OCI-LY3 (cell line): ENCODE measurements at regions not wholly inside any gene's neighbourhood (a gene's known extent, or its start where the extent isn't known, plus 50 kb on each side); places are given as distances from the start of the nearest gene placed in this dataset.

Source experiments
- H2AFZ ChIP-seq: fragments of 200-600, 300-600 bp; shearing (Covaris generic); 2 replicates; pipeline ENCODE4 v1.6.0; 2014; ENCODE audit warnings: antibody characterized with exemption, low read depth, low read length
- H3K27ac ChIP-seq: fragments of 200-600, 300-600 bp; sonication (generic); 2 replicates; pipeline ENCODE4 v1.5.1; 2014; ENCODE audit warnings: mild to moderate bottlenecking, low read length, moderate library complexity, mixed read lengths
- H3K27me3 ChIP-seq: fragments of 200-600, 300-600 bp; sonication (generic); 2 replicates; pipeline ENCODE4 v1.6.1; 2014; ENCODE audit warnings: low read depth, low read length, mixed read lengths
- H3K36me3 ChIP-seq: fragments of 200-600, 300-600 bp; sonication (generic); replicated peaks from 2 replicates; pipeline ENCODE3; 2014; ENCODE audit warnings: low read depth, low read length, mixed read lengths
- H3K4me1 ChIP-seq: fragments of 300-600, 200-600 bp; sonication (generic); 2 replicates; pipeline ENCODE4 v1.6.1; 2014; ENCODE audit warnings: low read length, mixed read lengths
- H3K4me2 ChIP-seq: fragments of 200-600, 300-600 bp; sonication (generic); 2 replicates; pipeline ENCODE4 v1.6.1; 2014; ENCODE audit warnings: low read length, mixed read lengths
- H3K4me3 ChIP-seq: fragments of 300-600, 200-600 bp; sonication (generic); 2 replicates; pipeline ENCODE4 v1.5.1; 2014; ENCODE audit warnings: antibody characterized with exemption, mild to moderate bottlenecking, low read length, moderate library complexity
- H3K79me2 ChIP-seq: fragments of 300-600, 200-600 bp; shearing (Covaris generic); 2 replicates; pipeline ENCODE4 v1.6.1; 2014; ENCODE audit warnings: mild to moderate bottlenecking, low read length, mixed read lengths
- H3K9ac ChIP-seq: fragments of 300-600, 200-600 bp; shearing (Covaris generic); 2 replicates; pipeline ENCODE4 v1.6.0; 2014; ENCODE audit warnings: mild to moderate bottlenecking, low read length, moderate library complexity
- H3K9me3 ChIP-seq: fragments of 200-600, 300-600 bp; shearing (Covaris generic); 2 replicates; pipeline ENCODE4 v1.6.1; 2014; ENCODE audit warnings: low read length, mixed read lengths; ENCODE audit not compliant: insufficient read depth
- H4K20me1 ChIP-seq: fragments of 200-600, 300-600 bp; sonication (generic); 2 replicates; pipeline ENCODE4 v1.6.1; 2016; ENCODE audit warnings: low read length, mixed read lengths; ENCODE audit not compliant: insufficient read depth
- EZH2phosphoT487 ChIP-seq: fragments of 200-600 bp; shearing (Covaris generic); IDR thresholded peaks from 2 replicates; pipeline ENCODE4 v1.6.1; 2018; ENCODE audit warnings: antibody characterized with exemption, mixed run types, low read depth
- TF ChIP-seq, protein P1 (sequence below): fragments of 200-600, 300-600 bp; sonication (generic); IDR thresholded peaks from 2 replicates; pipeline ENCODE4 v1.5.1; 2014; ENCODE audit warnings: antibody characterized with exemption, low read length, low read depth

DNA sequence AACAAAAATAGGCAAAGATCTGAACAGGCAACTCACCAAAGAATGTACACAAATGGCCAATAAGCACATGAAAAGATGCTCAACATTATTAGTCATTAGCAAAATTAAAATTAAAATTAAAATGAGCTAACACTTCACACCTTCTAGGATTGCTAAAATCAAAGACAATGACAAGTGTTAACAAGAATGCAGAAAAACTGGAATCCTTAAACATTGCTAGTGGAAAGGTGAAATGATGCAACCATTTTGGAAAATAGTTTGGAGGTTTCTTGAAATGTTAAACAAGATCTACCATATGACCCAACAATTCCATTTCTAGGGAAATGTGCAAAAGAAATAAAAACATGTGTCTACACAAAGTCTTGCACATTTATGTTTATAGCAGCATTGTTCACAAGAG, 75.5 kb upstream of the DST start:
- Histone ChIP-seq H3K27me3 (no peaks in the 10 kb centered on the region), H2AFZ (no peak overlapping the region), H3K9ac (no peak overlapping the region), H3K79me2 (no peaks in the 10 kb centered on the region), H4K20me1 (no peaks in the 10 kb centered on the region), H3K4me3 (no peak overlapping the region), H3K9me3 (no peaks in the 10 kb centered on the region), H3K27ac (no peak overlapping the region), H3K4me1 (peaks cover 14% of the 10 kb centered on the region), H3K4me2 (no peak overlapping the region), H3K36me3 (no peaks in the 10 kb centered on the region)
- no peak for TF ChIP-seq EZH2phosphoT487
- TF ChIP-seq, protein P1, sequence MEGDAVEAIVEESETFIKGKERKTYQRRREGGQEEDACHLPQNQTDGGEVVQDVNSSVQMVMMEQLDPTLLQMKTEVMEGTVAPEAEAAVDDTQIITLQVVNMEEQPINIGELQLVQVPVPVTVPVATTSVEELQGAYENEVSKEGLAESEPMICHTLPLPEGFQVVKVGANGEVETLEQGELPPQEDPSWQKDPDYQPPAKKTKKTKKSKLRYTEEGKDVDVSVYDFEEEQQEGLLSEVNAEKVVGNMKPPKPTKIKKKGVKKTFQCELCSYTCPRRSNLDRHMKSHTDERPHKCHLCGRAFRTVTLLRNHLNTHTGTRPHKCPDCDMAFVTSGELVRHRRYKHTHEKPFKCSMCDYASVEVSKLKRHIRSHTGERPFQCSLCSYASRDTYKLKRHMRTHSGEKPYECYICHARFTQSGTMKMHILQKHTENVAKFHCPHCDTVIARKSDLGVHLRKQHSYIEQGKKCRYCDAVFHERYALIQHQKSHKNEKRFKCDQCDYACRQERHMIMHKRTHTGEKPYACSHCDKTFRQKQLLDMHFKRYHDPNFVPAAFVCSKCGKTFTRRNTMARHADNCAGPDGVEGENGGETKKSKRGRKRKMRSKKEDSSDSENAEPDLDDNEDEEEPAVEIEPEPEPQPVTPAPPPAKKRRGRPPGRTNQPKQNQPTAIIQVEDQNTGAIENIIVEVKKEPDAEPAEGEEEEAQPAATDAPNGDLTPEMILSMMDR: no peak

DNA sequence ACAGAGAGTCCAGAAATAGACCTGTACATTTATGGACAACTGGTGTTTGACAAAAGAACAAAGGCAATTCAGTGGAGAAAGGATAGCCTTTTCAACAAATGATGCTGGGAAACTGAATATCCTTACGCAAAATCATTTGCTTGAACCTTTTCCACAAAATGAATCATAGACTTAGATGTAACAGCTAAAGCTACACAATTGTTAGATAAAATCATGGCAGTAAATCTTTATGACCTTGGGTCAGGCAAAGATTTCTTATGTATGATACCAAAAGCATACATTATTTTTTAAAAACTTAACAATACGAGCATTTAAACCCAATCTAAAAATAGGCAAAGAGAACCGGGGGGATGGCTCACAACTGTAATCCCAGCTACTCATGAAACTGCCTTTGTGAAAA, 73.5 kb upstream of the DST start:
- TF ChIP-seq, protein P1: no peak
- TF ChIP-seq EZH2phosphoT487: no peak
- Histone ChIP-seq H4K20me1 (no peaks in the 10 kb centered on the region), H3K27me3 (no peaks in the 10 kb centered on the region), H2AFZ (no peak overlapping the region), H3K4me2 (no peak overlapping the region), H3K4me1 (peaks cover 20% of the 10 kb centered on the region), H3K9ac (no peak overlapping the region), H3K4me3 (no peak overlapping the region), H3K36me3 (no peaks in the 10 kb centered on the region), H3K27ac (no peak overlapping the region), H3K79me2 (no peaks in the 10 kb centered on the region), H3K9me3 (no peaks in the 10 kb centered on the region)

DNA sequence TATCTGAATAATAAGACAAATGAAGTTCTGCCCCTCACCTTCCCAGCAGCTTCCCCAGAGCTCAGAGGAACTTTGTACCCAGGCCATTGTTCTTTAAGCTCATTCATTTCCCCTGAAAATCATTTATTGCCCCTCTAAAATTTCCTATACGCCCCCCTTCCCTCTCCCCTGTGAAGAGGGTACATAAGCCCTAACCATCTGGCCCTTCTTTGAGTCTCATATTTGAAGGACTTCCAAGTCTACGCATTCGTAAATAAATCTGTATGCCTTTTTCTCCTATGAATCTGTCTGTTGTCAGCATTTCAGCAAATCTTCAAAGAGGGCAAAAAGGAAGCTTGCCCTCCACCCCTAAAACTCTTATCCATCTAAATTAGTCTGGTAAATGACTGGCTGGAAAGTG, 73.1 kb upstream of the DST start:
- Histone ChIP-seq H3K27ac (no peak overlapping the region), H3K4me1 (peaks cover 20% of the 10 kb centered on the region)

DNA sequence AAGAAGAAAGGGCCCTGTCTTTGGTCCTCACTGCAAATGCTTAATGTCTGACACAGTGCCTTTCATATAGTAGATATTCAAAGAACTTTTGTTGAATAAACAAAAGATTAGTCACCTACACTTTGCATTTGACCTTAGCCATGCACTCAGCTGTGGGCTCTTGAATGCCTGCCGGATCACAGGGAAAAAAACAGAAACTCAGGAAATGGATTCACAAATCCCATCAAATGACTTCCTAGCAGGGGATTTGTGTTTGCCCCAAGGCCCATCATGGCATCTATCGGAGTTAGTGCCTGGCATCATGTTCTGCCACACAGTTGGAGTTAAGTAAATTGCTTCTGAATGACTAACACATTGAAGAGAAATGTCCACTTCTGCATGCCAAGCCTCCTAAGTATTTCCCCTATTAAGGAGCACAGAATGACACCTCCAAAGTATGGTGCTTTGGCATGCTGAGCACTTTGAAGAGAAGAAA, 72.3 kb upstream of the DST start:
- H3K4me1 ChIP-seq: peaks cover 20% of the 10 kb centered on the region
- no peaks in the 10 kb centered on the region for H3K36me3 ChIP-seq
- no peak for TF ChIP-seq EZH2phosphoT487
- TF ChIP-seq, protein P1: no peak
- H3K4me3 ChIP-seq: no peak overlapping the region
- H4K20me1 ChIP-seq: no peaks in the 10 kb centered on the region
- H3K27me3 ChIP-seq: no peaks in the 10 kb centered on the region
- no peak overlapping the region for H2AFZ ChIP-seq
- H3K79me2 ChIP-seq: no peaks in the 10 kb centered on the region
- no peak overlapping the region for H3K27ac ChIP-seq
- H3K9me3 ChIP-seq: no peaks in the 10 kb centered on the region
- no peak overlapping the region for H3K4me2 ChIP-seq
- H3K9ac ChIP-seq: no peak overlapping the region

More for the DNA sequence above, 73.1 kb upstream of the DST start:
- Histone ChIP-seq H3K4me3 (no peak overlapping the region), H3K4me2 (no peak overlapping the region), H3K36me3 (no peaks in the 10 kb centered on the region), H3K79me2 (no peaks in the 10 kb centered on the region), H3K9ac (no peak overlapping the region), H3K27me3 (no peaks in the 10 kb centered on the region), H3K9me3 (no peaks in the 10 kb centered on the region), H4K20me1 (no peaks in the 10 kb centered on the region), H2AFZ (no peak overlapping the region)
- TF ChIP-seq, protein P1: no peak
- TF ChIP-seq EZH2phosphoT487: no peak
